NCI-H526 (cell line): ENCODE measurements at regions not wholly inside any gene's neighbourhood (a gene's known extent, or its start where the extent isn't known, plus 50 kb on each side); places are given as distances from the start of the nearest gene placed in this dataset.
"Not testable (repeated sequence)": the region's sequence is repeated elsewhere in the genome, so short reads cannot be mapped to it uniquely, and the experiment has no call there.

Source experiments
- DNase-seq, 2 experiments: peaks; one replicate each; lab custom pipeline; 2025; lab: John Stamatoyannopoulos, UW

GRCh38 chr15:75763635-75764600 lies 51.3 kb upstream of the CSPG4 start:
- DNase-seq = not testable (repeated sequence)

- DNase-seq = no peak
These were observed 50.5 kb upstream of the CSPG4 start for GRCh38 chr15:75763137-75763611.
